GM18870 (cell line): ENCODE measurements at regions not wholly inside any gene's neighbourhood (a gene's known extent, or its start where the extent isn't known, plus 50 kb on each side); places are given as distances from the start of the nearest gene placed in this dataset.
"Not testable (repeated sequence)": the region's sequence is repeated elsewhere in the genome, so short reads cannot be mapped to it uniquely, and the experiment has no call there.

Experiments
- ATAC-seq: cut with Tn5 transposase; IDR thresholded peaks from one replicate; pipeline ENCODE4 v1.9.1; 2021; ENCODE audit warnings: moderate library complexity; ENCODE audit not compliant: unreplicated experiment

DNA sequence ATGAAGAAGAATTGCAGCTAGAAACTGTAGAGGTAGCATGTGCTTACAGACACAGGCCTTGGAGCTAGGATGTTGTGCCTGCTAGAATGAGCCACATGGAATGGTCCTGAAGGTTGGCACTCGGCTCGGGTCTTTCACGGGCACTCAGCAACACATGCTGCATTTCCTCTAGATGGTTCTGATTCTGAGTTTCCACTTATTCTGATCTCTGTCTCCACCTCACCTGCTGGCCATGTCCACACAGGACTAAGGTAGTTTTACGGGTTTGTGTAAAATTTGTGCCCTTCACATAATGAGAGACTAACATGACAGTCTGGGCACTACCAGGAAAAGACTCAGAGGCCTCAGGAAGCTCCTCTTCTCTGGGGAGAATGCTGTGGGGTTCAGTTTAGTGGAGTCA lies 444.8 kb upstream of the MKI67 start:
- ATAC-seq, result no peak

DNA sequence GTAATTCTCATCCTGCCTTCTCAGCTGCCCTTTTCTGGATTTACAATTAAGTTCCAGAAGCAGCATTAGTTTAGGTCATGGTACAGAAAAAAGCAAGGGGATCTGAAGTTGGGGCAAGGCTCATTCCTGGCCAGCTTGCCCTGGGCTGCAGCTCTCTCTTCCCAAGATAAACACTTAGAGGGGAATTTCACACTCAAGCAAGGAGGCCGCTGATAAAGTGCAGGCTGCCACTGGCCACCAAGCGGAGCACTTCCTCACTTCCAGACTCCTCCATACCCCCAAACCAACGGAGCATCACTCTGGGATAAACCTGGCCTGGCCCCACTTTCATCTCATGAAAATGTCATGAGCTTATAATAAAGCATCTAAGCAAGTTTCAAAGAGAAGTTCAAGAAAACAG lies 445.5 kb upstream of the MKI67 start:
- no peak for ATAC-seq

DNA sequence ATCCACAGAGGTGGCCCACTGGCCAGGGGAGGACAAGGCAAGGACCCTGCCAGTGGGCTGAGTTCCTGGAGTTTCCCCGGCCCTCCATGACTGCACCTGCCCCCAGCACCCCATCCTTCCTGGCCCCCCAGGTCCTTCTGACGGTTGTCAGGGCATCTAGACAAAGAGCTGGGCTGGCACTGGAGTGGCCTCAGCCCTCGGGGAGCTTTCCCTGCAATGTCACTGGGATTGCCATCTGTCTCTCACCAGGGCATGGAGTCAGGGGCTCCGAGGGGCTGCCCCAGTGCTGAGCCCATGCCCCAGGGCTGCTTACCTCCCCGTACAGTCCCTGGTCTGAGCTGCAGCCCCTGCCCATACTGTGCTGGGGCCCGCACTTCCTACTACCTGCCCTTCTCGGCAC lies 446.5 kb upstream of the MKI67 start:
- no peak for ATAC-seq

GRCh38 chr10:128573281-128573845 lies 447.1 kb upstream of the MKI67 start:
- no peak for ATAC-seq

DNA sequence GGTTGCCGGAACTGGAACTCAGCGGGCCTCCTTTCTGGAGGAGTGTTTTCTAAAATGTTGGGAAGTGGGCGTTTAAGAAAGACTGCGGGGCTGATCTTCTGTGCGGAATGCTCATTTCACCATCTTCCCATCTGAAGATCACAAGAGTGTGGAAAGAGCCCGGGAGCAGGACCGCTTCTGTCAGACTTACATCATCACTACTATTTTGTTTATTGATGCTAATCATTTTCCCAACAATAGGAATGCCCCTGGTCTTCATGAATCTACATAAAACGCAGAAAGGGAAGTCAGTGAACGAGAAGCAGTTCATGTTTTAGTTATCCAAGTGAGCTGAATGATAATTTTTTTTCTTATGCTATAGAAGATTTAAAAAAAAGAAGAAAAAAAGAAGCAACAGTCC lies 447.8 kb upstream of the MKI67 start:
- ATAC-seq, result no peak

DNA sequence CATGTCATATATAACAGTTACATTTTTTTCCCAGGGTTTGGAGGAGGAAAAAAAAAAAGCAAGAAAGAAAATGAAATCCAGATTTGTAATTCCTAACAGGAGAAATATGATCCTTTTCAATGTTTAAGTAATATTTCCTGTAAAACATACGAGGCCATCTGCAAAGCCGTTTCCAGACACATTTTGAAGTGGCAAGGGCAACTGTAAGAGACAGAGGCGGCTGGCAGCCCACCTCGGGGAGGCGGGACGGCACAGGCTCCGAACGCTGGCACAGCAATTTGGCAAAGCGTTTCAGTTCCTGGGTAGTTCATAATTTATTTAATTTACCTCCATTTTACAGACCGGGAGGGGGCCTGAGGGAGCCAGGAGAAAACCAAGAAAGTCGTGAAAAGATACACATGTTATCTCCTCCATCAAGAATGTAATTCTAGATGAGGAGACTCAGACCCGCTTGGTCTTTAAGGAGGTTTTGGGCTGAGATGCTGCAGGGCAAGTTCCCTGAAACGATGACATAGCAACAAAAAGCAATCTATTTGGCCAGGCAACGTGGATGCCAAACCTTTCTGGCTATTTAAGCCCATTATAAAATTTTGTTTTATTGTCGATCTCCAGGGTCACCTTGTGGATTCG lies 448.5 kb upstream of the MKI67 start:
- no peak for ATAC-seq

DNA sequence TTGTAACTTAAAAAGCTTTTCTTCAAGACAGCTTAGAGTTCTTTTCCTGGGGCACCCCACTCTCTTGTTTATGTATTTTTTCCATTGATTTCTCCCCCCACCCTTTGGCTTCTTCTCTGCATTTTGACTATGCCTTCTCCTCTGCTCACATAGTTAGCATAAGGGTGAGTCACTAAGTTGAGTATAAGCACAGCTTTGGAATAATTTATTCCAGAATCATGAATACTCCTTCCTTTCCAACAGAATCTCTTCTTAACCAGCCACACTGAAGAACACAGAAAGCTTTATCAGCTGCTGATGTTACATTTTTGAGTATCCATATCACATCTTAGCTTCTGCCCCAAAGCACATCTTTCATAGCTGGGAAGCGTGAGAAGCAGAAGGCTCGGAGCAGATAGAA lies 449.5 kb upstream of the MKI67 start:
- no peak for ATAC-seq

DNA sequence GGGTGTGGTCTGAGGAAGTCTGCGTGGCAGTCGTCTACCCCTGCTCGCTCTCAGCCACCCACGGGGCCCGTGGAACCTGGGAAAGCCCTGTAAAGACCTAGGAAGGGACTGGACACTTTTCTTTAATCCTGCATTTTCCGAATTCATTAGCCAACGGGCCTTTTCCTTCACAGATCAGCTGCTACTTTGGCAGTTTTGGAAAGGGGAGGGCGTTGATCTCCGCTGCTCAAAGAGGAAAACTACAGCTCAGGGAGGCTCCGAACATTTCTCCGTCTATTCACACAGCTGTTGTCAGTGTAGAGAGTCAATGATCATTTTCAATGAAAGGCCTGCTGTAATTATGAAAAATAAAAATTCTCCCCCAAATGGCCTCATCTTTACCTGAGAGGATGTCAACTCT lies 450.1 kb upstream of the MKI67 start:
- ATAC-seq, result no peak

GRCh38 chr10:128576943-128577670 lies 450.9 kb upstream of the MKI67 start:
- ATAC-seq, result no peak

DNA sequence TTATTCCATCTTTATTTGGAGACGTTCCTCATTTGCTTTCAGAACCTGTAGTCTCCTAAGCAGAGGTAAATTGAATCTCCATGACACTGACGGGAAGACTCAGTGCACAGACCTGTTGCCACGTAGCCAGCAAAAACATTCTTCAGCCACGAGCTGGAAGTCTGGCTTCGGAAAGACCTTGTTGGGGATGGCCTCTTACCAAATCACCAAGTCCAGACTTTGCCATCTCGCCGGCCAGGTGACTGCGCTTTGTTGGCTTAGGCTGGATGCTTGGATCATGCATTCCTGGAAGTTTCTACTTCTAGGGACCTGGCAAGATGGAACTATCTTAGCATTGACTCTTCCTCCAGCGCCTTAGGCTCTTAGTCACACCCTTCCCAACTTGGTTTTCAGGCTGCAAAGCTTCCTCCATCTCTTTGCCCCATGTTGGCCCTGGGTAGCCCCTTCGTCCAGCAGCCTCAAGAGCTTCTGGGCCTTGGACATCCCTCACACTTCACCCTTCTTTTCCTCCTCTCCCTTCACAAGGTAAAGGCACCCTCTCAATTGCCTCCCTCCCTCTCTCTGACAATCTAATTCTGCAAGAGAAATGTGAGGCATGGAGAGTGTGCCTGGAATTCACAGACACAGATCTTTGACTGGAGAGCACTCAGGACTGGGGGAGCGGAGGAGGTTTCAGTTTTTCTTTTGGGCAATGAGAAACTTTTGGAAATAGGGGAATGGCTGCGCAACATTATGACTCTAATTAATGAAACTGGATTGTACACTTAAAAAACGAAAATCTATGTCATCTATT lies 451.9 kb upstream of the MKI67 start:
- no peak for ATAC-seq

GRCh38 chr10:128578766-128579165 lies 452.5 kb upstream of the MKI67 start:
- ATAC-seq, result no peak

- ATAC-seq, result no peak
Measured at GRCh38 chr10:128579280-128579865, 453.1 kb upstream of the MKI67 start.

DNA sequence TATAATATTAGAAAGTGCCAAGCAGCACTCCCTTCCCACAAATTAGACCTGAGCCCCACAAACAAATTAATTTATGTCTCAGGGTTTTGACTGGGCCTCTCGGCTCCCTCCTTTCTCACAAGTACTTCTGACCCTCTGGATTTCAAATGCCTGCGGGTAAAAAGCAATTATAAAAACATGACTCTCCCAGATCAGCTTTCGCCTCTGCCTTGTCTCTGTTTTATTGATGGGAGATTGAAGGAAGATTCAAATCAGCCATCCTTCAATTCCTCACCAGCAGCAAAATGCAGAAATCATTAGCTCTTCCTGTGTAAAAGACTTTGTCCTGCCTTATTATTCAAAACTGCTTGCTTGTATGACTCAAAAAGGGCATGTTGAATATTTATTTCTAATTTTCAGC lies 453.7 kb upstream of the MKI67 start:
- no peak for ATAC-seq

DNA sequence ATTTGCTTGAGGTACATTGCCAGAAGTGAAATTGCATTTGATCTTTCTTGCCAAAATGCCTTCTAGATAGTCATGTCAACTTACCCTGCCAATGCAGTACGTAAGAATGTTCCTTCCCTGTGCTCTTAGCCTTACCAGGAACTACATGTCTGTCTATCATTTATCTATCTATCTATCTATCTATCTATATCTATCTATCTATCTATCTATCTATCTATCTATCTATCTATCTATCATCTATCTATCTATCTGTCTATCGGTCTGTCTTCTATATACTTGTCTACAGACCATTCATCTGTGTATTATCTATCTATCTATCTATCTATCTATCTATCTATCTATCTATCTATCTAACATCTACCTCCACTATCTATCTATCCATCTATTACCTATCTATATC lies 456.9 kb upstream of the MKI67 start:
- not testable (repeated sequence) for ATAC-seq

- not testable (repeated sequence) for ATAC-seq
Measured at GRCh38 chr10:128586599-128586998, 460.4 kb upstream of the MKI67 start.

- no peak for ATAC-seq
Measured at GRCh38 chr10:128587689-128588088, 461.5 kb upstream of the MKI67 start.

DNA sequence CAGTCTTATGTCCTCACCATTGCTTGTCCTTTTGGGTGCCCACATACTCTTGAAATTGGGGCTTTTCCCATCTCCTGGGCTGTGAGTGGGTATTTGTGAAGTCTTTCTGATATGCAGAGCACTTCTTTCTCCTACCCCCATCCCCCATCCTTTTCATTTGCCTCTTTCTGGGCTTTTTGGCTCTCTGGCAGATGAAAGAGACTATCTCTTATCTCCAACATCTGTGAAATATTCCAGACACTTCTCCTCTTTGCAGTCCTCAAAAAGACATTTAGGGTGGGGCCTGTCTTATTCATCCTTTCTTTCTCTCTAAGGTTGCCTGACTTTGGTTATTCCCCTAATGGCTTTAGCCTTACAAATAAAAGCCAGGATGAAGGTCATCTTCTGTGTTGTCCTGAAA lies 462.2 kb upstream of the MKI67 start:
- no peak for ATAC-seq

GRCh38 chr10:128594688-128595087 lies 468.5 kb upstream of the MKI67 start:
- ATAC-seq, result no peak

GRCh38 chr10:128596906-128597305 lies 470.7 kb upstream of the MKI67 start:
- ATAC-seq, result no peak

DNA sequence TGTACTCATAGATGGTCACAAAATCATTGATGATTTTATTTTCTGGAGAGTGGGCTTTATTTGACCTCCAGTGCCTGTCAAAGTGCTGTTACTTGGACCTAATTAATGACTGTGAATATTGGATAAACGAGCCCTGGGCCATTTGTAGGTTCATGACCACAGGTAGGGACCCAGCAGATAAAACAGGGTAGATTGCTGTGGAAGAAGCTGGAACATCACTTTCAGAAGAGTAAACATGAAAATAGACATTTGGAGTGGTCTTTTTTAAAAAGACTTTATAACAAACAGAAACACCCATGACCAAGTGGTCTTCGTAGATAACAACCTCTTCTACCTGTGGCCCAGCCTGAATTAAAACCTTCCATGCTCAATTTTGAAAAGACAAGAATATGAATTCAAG lies 472.8 kb upstream of the MKI67 start:
- no peak for ATAC-seq

DNA sequence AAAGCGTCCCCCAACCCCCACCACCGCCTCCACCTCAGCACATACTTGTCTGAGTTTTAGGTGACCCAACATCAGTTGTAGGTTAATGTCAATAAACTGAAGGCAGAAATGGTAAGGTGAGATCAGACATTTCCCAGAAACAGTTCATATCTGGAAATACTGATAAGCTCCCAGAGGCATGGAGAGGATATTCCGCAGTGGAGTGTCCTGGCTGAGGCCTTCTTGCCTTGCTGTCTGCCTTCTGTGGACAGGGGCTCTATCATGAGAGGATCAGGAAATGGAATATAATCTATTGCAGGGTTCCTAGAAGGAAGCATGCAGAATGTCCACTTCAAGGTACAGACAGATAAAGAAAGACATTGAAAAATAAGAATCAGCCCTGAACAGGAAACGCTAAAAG lies 473.3 kb upstream of the MKI67 start:
- no peak for ATAC-seq
